ENCODE measurements at regions not wholly inside any gene's neighbourhood (a gene's known extent, or its start where the extent isn't known, plus 50 kb on each side); places are given as distances from the start of the nearest gene placed in this dataset.

- DNase-seq (ENCODE audit: low spot score) = no peak
These were observed 422.1 kb downstream of the FGF9 start for GRCh38 chr13:22092791-22093560.

DNA sequence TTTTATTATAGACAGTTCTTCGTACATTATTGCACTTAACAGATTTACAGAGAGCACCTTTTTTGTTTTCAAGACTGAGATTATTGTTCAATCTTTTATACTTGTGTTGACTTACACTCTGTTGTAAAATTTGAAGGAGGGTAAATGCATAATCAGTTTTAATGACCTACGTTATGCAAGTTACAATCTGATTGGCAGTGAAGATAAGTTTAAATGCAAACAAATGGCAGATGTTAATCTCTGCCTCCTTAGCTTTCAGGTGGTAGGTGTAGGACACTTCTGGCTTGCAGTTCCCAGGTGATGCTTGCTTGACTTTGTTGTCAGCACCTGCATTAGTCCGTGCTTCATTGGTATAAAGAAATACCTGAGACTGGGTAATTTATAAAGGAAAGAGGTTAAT, 424.9 kb downstream of the FGF9 start:
- DNase-seq (ENCODE audit: low spot score) = no peak

- DNase-seq (ENCODE audit: low spot score) = no peak
These were observed 428.7 kb downstream of the FGF9 start for GRCh38 chr13:22099585-22099984.

- DNase-seq (ENCODE audit: low spot score) = no peak
These were observed 431.4 kb downstream of the FGF9 start for GRCh38 chr13:22102271-22102670.

DNA sequence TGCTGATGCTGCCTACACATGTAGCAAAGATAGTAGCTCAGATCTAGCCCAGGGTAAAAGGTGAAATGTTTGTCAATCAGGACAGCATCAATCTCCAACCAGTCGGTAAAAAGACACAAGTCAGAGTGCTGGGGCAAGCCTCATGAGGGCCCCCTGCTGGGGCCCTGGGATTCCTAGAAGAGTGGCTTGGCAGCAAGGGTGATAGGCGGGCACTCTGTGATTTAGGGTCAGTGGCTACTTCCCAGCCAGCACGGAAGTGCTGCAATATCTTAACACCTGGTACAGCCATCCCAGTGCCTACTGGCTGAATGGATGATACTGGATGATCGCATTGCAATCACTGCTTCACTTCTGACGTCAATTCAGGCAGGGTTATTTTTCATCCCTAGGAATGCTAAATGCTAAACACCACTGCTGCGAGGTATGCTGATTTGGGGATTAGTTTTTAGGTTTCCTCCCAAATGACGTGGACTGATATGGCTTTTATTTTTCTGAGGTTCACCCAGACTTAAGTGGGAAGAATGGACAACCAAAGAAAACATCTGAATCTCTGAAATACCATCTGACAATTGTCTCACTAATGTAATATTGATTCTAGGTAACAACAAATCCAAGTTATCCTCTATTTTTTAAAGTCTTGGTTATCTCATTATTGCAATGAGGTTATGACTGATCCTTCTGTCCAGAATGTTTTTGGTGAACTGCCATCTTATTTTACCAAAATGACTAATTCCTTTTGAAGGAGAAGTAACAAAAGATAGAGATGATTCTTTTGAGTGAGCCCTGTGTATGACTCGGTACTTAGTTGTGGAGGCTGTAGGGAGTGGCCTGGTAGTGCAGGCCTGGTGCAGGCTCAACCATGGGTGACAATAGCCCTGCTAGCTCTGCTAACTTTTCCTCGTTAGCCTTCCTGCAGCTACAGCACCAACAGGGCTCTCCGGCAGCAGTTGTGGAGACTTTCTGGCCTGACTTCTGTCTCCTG, 432.5 kb downstream of the FGF9 start:
- DNase-seq (ENCODE audit: low spot score) = no peak

DNA sequence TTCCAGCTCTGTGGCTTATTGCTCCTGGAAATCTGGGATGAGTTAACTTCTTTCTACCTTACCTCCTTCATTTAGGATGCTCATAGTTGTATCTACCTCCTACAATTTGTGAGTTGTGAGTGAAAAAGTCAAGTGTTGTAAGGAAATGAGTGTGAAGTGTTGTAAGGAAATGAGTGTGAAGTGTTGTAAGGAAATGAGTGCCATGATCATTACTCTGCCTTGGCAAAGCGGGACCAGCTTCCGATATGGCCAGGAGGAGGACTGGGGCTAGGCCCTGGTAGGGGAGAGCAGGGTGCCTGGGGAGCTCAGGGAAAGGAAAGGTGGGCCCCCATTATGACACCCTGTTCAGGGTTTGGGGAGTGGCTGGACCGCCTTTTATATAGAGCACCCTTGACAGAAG, 435.2 kb downstream of the FGF9 start:
- DNase-seq (ENCODE audit: low spot score) = no peak

DNA sequence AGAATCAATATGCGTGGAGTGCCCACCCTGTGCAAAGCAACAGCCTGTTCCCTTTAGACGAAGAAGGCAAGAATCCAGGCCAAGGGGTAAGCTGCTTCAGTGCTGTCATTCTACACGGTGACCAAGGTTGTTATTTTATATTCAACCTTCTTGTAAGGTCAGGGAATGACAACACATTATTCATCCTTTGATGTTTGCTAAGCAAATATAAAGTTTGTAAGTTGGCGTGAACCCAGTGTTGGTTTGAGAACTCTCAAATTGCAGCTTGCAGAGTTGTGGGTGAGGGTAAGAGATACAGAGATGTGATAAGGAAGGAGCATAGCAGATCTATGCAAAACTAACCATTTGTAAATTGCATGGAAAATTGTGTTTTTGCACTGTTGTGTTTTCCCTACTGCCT, 436.7 kb downstream of the FGF9 start:
- no peak for DNase-seq (ENCODE audit: low spot score)

GRCh38 chr13:22108283-22108942, 437.5 kb downstream of the FGF9 start:
- DNase-seq (ENCODE audit: low spot score) = no peak

DNA sequence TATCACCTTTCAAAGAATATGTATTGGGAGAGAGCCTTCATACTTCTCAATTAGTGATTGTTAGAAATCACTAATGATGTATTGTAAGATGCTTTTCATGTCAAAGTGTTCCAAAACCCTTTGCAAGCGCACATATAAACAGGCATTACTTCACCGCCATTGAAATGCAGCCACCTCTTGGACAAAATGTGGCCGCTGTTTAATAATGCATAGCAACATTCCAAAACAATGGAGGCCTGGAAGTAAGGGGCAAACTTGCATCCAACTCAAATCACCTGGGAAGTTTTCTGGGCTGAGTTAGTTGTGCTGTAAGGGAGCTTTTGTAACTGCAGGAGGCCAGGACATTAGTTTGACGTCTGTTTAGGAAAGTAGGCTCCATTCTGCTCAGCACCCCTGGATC, 438.1 kb downstream of the FGF9 start:
- no peak for DNase-seq (ENCODE audit: low spot score)

DNA sequence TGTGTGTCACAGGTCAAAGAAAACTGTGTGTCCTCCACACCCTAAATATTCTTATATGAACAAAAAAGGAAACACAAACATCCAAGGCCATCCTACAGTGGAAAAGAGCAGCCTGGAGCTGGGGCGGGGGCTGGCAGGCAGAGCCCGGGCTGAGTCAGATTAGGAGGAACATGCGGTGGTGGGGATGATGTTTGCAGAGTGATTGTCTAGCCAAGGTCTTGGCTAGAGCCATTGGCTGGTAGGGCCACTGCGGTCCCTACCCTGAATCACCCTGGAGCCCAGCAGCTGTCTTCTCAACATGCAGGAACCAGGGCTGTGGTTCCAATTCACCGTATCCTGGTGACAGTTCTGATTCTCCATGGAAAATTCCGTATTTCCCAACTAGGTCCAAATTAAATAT, 439.5 kb downstream of the FGF9 start:
- DNase-seq (ENCODE audit: low spot score) = no peak

DNA sequence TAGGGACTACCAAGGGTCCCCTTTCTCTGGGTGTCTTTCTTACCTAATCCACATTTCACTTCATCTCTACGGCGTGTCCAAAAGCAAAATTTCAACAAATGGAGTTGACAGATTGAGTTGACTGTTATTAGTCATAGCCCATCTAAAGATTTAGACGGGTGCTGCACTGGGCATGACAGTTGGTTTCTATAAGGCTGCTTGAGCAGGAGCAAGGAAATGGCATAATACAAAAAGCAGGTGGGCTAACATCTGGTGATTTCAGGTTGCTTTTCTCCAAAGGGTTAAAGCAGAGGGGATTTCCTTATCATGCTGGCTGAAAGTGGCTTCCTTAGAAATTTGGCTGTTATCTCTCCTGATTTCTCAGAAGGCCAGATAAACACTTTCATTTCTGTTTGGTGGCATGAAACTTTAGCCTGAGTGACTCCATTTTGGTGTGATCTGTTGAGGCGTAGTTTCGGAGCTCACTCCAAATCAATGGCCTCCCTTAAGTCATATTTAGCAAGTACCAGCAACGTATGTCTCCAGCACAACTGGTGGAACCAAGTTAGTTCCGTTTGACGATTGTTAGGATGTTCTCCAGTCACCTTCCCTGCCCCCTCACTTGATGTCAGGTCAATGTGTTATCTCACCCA, 440.4 kb downstream of the FGF9 start:
- DNase-seq (ENCODE audit: low spot score) = no peak

DNA sequence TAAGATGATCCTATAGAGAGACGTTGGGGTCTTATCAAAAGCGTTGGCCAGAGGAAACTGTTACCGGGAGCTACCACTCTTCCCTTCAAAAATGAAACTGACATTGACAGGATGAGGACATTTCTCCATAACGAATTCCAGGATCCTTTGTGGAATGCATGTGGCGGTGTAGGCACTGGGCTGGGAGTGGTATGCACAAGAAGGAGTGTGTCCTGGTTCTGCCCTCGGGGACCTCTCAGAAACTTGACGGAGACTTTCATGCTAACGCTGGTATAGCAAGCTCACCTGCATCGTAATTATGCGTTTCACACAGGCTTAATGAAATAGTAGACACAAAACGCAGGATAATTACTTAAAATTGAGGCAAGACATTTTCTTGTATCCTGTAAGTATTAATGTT, 441.1 kb downstream of the FGF9 start:
- DNase-seq (ENCODE audit: low spot score) = no peak

- DNase-seq (ENCODE audit: low spot score) = no peak
These were observed 442.3 kb downstream of the FGF9 start for GRCh38 chr13:22112956-22113745.

DNA sequence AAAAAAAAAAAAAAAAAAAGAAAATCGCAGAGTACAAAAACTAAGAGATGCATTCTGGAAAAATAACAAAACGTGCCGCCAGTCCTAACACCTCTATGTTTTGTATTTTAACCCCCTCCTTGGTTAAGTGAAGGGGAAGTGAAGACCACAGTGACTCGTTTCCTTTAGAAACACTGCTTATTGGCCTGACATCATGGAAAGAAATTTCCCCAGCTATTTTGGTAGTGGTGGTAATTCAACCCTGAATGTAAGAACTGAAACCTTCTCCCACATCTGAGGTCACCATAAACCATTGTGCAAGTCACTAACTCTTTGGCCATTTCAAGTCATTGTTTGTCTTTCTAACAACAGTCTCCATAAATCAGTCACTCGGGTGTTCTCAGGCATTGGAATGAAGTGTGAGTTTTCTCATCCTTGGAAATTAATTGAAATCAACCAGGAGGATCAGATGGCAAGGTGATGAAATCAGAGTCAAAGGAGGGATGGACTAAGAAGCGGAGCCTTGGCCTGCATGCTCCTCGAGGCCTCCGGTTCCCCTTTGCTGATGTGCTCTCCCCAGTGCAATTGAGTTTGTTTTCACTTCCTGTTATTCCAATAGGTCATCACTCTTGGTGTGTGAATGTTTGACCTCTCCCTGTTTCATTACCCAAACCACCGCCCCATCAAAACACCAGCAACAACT, 443.9 kb downstream of the FGF9 start:
- no peak for DNase-seq (ENCODE audit: low spot score)

DNA sequence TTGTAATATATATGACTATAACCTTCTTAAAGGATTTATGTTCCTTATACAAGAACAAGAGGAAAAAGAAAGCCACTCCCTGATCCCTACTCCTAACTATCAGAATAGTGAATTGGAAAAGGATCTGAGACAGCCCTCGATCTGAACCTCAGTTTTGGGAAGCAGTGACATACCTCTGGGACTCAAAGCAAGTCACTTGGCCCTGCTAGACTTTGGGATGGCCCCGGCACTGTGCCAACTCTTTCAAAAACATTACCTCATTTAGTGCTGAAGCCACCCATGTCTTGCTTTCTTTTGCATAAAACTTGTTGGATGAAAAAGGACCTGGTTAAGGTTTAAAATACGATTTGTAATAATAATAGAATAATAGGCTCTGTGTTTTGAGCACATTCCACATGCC, 447.3 kb downstream of the FGF9 start:
- DNase-seq (ENCODE audit: low spot score) = no peak

DNA sequence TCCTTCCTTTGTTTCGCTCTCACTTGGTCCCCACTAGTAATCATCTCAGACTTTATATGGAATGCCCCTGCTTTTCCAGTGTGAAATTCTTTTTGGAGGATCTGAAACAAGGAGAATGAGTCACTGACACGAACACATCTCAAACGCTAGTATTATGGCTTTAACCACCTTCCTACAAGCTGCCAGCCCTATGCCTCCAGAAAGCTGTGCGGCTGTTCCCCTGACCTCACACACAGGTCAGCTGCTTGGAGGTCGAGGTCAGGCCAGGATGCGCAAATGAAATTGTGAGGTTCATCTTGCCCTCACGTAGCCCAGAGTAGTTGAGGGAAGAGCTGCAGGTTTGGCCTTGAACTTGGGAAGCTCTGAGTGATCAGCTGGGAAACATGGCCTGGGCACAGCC, 449.8 kb downstream of the FGF9 start:
- no peak for DNase-seq (ENCODE audit: low spot score)

DNA sequence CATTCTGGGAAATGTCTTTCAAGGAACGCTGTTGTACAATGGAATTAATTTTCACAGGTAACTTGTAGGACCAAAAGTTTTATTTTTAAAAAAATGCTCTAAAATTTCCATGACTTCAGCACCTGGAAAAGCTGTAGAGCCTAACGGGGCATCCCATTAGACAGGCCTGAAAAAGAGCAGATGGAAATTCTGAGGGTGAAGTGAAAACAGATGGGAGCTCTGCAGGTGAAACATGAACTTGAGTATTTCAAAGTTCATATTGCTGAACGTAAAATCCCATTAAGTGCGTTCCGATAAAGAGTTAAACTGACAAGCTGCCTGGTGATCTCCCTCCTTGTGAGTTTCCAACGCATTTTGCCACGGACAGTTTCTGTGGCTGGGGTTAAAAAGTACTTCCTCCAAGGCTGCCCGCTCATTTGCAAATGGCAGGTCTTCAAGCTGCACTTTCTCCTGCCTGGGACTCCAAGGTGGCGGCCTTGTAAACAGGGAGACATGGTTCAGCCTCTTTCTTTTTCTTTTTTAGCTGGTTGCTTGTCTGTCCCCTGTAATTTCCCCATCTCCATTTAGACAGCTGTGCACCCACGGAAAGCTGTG, 450.4 kb downstream of the FGF9 start:
- DNase-seq (ENCODE audit: low spot score) = no peak

GRCh38 chr13:22126433-22127021, 455.7 kb downstream of the FGF9 start:
- DNase-seq (ENCODE audit: low spot score) = no peak

DNA sequence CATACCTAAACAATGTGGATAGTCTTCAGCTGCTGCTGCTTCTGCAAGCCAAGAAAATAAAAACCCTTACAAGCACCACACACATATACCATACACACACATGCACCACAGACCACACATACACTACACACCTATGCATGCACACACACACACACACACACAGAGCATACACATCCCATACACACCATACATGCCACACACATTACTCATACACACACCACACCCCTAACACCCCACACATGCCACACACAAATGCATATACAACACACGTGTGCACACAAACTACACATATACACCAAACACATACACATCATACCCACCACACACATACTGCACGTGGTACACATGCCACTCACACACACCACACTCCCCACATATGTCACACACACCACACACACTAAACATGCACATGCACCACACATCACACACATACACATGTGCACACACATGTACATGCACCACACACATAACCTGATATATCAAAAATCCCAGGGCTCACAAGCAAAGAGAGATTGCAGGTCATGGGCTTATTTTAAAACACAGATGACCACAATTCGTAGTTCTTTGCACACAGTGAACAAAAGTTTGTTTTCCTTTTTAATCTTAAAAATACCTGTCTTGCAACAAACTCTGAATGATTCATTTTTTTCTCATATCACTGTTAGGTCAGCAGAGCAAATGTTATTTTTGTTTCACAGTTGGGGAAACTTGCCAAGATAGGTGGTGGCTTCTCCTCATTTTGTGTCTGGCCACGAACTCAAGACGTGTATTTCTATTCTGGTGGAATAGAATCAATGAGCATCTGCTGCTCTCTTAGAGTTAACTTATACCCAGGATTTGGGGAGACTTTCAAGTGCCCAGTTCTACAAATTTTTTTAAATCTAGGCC, 456.6 kb downstream of the FGF9 start:
- no peak for DNase-seq (ENCODE audit: low spot score)

Data from ecto neural progenitor cell (in vitro differentiated cells).